HEK293 (cell line): ENCODE measurements at regions not wholly inside any gene's neighbourhood (a gene's known extent, or its start where the extent isn't known, plus 50 kb on each side); places are given as distances from the start of the nearest gene placed in this dataset.

Experiments used
- CTCF ChIA-PET: fragments of 350-600 bp; formaldehyde crosslinking; extraction: SDS; loops from one replicate; lab custom pipeline; 2021; ENCODE audit warnings: antibody characterized with exemption; lab: Yijun Ruan, JAX
- POLR2A ChIA-PET: fragments of 300-600 bp; formaldehyde crosslinking; extraction: SDS; loops from one replicate; lab custom pipeline; 2020; ENCODE audit warnings: antibody characterized with exemption, inconsistent platforms; lab: Yijun Ruan, JAX
- H3K27ac ChIP-seq: fragments of 200-500 bp; sonication (Bioruptor generic); 2 replicates; pipeline ENCODE4 v1.5.1; 2014; ENCODE audit warnings: low read depth, low read length, control low read depth, inconsistent platforms; ENCODE audit errors: extremely low read depth
- H3K36me3 ChIP-seq, 2 experiments: fragments of 200-500 bp in 1 of 2; sonication (Bioruptor generic) in 1 of 2; 1 replicate in 1 of 2; 2 replicates in 1 of 2; pipeline ENCODE4 v1.5.1; 2014 to 2017; ENCODE audit warnings: inconsistent platforms in 2 of 2, low read length in 2 of 2; ENCODE audit not compliant: control insufficient read depth in 2 of 2, insufficient read depth in 1 of 2
- H3K4me1 ChIP-seq: fragments of 200-500 bp; sonication (Bioruptor generic); 2 replicates; pipeline ENCODE4 v1.5.1; 2014; ENCODE audit warnings: mild to moderate bottlenecking, low read length, inconsistent platforms; ENCODE audit not compliant: control insufficient read depth, insufficient read depth
- H3K4me3 ChIP-seq: 2 replicates; pipeline ENCODE4 v1.5.1; 2011; ENCODE audit warnings: low read depth, mild to moderate bottlenecking, control low read depth, low read length, moderate library complexity
- H3K9me3 ChIP-seq: fragments of 200-500 bp; sonication (Bioruptor generic); 2 replicates; pipeline ENCODE4 v1.5.1; 2014; ENCODE audit warnings: low read depth, low read length, inconsistent platforms; ENCODE audit not compliant: control insufficient read depth, insufficient read depth
- BCL11A ChIP-seq: fragments of 450-650 bp; formaldehyde crosslinking; IDR thresholded peaks from 2 replicates; pipeline ENCODE4 v1.5.1; 2016; ENCODE audit warnings: low read depth, missing biosample characterization, missing genetic modification characterization
- EGR2 ChIP-seq: fragments of 450-650 bp; formaldehyde crosslinking; IDR thresholded peaks from 2 replicates; pipeline ENCODE4 v1.5.1; 2016; ENCODE audit warnings: low read depth, missing biosample characterization, missing genetic modification characterization
- FEZF1 ChIP-seq: fragments of 450-650 bp; formaldehyde crosslinking; IDR thresholded peaks from 2 replicates; pipeline ENCODE4 v1.5.1; 2016; ENCODE audit warnings: missing biosample characterization, missing genetic modification characterization
- GLI4 ChIP-seq: fragments of 450-650 bp; formaldehyde crosslinking; IDR thresholded peaks from 2 replicates; pipeline ENCODE4 v1.5.1; 2016; ENCODE audit warnings: missing biosample characterization, missing genetic modification characterization
- GLIS2 ChIP-seq: fragments of 450-650 bp; formaldehyde crosslinking; IDR thresholded peaks from 2 replicates; pipeline ENCODE4 v1.5.1; 2016; ENCODE audit warnings: missing biosample characterization, missing genetic modification characterization
- HOXC10 ChIP-seq: sonication (generic); formaldehyde crosslinking; IDR thresholded peaks from 2 replicates; pipeline ENCODE4 v1.8.1; 2023; ENCODE audit warnings: mild to moderate bottlenecking, missing genetic modification reagents
- IKZF3 ChIP-seq: fragments of 450-650 bp; IDR thresholded peaks from 2 replicates; pipeline ENCODE4 v1.5.0; 2018; ENCODE audit warnings: missing biosample characterization, mild to moderate bottlenecking, missing genetic modification characterization, moderate library complexity
- KLF16 ChIP-seq: fragments of 450-650 bp; formaldehyde crosslinking; IDR thresholded peaks from 2 replicates; pipeline ENCODE4 v1.5.1; 2017; ENCODE audit warnings: missing biosample characterization, missing genetic modification characterization
- MZF1 ChIP-seq: fragments of 450-650 bp; formaldehyde crosslinking; IDR thresholded peaks from 2 replicates; pipeline ENCODE4 v1.5.1; 2017; ENCODE audit warnings: missing biosample characterization, missing genetic modification characterization, borderline replicate concordance
- SCRT2 ChIP-seq: fragments of 450-650 bp; formaldehyde crosslinking; IDR thresholded peaks from 2 replicates; pipeline ENCODE4 v1.5.1; 2016; ENCODE audit warnings: missing biosample characterization, missing genetic modification characterization
- SP7 ChIP-seq: fragments of 450-650 bp; formaldehyde crosslinking; IDR thresholded peaks from 2 replicates; pipeline ENCODE4 v1.5.1; 2016; ENCODE audit warnings: missing biosample characterization, missing genetic modification characterization
- TCF7L2 ChIP-seq: IDR thresholded peaks from 2 replicates; pipeline ENCODE4 v1.6.1; 2011; ENCODE audit warnings: low read depth, mild to moderate bottlenecking, inconsistent platforms, low read length, moderate library complexity, borderline replicate concordance
- ZIC2 ChIP-seq: fragments of 450-650 bp; formaldehyde crosslinking; IDR thresholded peaks from 2 replicates; pipeline ENCODE4 v1.5.1; 2016; ENCODE audit warnings: missing biosample characterization, missing genetic modification characterization
- ZNF138 ChIP-seq: fragments of 450-650 bp; formaldehyde crosslinking; IDR thresholded peaks from 2 replicates; pipeline ENCODE4 v1.5.1; 2016; ENCODE audit warnings: missing biosample characterization, missing genetic modification characterization, borderline replicate concordance
- ZNF16 ChIP-seq: fragments of 450-650 bp; formaldehyde crosslinking; IDR thresholded peaks from 2 replicates; pipeline ENCODE4 v1.5.1; 2016; ENCODE audit warnings: low read depth, missing biosample characterization, missing genetic modification characterization
- ZNF19 ChIP-seq: fragments of 450-650 bp; formaldehyde crosslinking; IDR thresholded peaks from 2 replicates; pipeline ENCODE4; 2016; ENCODE audit warnings: missing biosample characterization, missing genetic modification characterization, low read depth
- ZNF211 ChIP-seq: fragments of 450-650 bp; formaldehyde crosslinking; IDR thresholded peaks from 2 replicates; pipeline ENCODE4 v1.5.1; 2016; ENCODE audit warnings: low read depth, missing biosample characterization, missing genetic modification characterization
- ZNF292 ChIP-seq: fragments of 450-650 bp; formaldehyde crosslinking; IDR thresholded peaks from 2 replicates; pipeline ENCODE4 v1.5.1; 2016; ENCODE audit warnings: low read depth, missing biosample characterization, missing genetic modification characterization, borderline replicate concordance
- ZNF366 ChIP-seq: fragments of 450-650 bp; formaldehyde crosslinking; conservative IDR thresholded peaks from 2 replicates; pipeline ENCODE4 v1.5.1; 2016; ENCODE audit warnings: missing biosample characterization, missing genetic modification characterization
- ZNF404 ChIP-seq: fragments of 450-650 bp; formaldehyde crosslinking; IDR thresholded peaks from 2 replicates; pipeline ENCODE4 v1.5.1; 2017; ENCODE audit warnings: missing biosample characterization, missing genetic modification characterization
- ZNF658 ChIP-seq: fragments of 450-650 bp; formaldehyde crosslinking; IDR thresholded peaks from 2 replicates; pipeline ENCODE4; 2016; ENCODE audit warnings: missing biosample characterization, missing genetic modification characterization
- ZNF670 ChIP-seq: fragments of 450-650 bp; formaldehyde crosslinking; IDR thresholded peaks from 2 replicates; pipeline ENCODE4 v1.5.1; 2016; ENCODE audit warnings: missing biosample characterization, missing genetic modification characterization, low read depth
- ZNF76 ChIP-seq: fragments of 450-650 bp; formaldehyde crosslinking; IDR thresholded peaks from 2 replicates; pipeline ENCODE4; 2016; ENCODE audit warnings: low read depth, missing biosample characterization, missing genetic modification characterization, borderline replicate concordance
- TF ChIP-seq, protein P1 (sequence below): fragments of 450-650 bp; formaldehyde crosslinking; IDR thresholded peaks from 2 replicates; pipeline ENCODE4 v1.5.1; 2016; ENCODE audit warnings: missing biosample characterization, missing genetic modification characterization, low read depth
- TF ChIP-seq, protein P2 (sequence below): fragments of 450-650 bp; formaldehyde crosslinking; IDR thresholded peaks from 2 replicates; pipeline ENCODE4 v1.5.1; 2016; ENCODE audit warnings: missing biosample characterization, missing genetic modification characterization
- TF ChIP-seq, protein P3 (sequence below): IDR thresholded peaks from 2 replicates; pipeline ENCODE4 v1.6.1; 2011; ENCODE audit warnings: mild to moderate bottlenecking, low read depth, low read length, borderline replicate concordance

DNA sequence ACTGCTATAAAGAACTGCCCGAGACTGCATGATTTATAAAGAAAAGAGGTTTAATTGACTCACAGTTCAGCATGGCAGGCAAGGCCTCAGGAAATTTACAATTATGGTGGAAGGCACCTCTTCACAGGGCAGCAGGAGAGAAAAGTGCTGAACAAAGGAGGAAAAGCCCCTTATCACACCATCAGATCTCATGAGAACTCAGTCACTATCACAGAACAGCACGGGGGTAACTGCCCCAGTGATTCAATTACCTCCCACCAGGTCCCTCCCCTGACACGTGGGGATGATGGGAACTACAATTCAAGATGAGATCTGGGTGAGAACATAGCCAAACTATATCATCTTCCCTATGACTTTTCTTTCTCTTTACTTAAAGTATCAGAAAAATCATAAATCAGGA is 104.0 kb upstream of the SYN3 start:
- POLR2A ChIA-PET: no interaction called here
- Histone ChIP-seq H3K9me3 (no peaks in the 10 kb centered on the region), H3K4me3 (no peak overlapping the region), H3K4me1 (peaks cover 7% of the 10 kb centered on the region), H3K27ac (no peak overlapping the region), H3K36me3 (no peaks in the 10 kb centered on the region)
- TF ChIP-seq BCL11A (tag by site-specific recombination) (no peak), ZNF292 (tag by site-specific recombination) (no peak), ZNF366 (tag by site-specific recombination) (no peak), SP7 (tag by site-specific recombination) (no peak), KLF16 (tag by site-specific recombination) (no peak), TCF7L2 (no peak), EGR2 (no peak), MZF1 (tag by site-specific recombination) (no peak), ZNF658 (no peak), ZNF670 (no peak), GLI4 (tag by site-specific recombination) (no peak), ZNF16 (tag by site-specific recombination) (no peak), FEZF1 (tag by site-specific recombination) (no peak), ZIC2 (tag by site-specific recombination) (no peak), GLIS2 (no peak), ZNF138 (tag by site-specific recombination) (no peak)
- TF ChIP-seq, protein P1, sequence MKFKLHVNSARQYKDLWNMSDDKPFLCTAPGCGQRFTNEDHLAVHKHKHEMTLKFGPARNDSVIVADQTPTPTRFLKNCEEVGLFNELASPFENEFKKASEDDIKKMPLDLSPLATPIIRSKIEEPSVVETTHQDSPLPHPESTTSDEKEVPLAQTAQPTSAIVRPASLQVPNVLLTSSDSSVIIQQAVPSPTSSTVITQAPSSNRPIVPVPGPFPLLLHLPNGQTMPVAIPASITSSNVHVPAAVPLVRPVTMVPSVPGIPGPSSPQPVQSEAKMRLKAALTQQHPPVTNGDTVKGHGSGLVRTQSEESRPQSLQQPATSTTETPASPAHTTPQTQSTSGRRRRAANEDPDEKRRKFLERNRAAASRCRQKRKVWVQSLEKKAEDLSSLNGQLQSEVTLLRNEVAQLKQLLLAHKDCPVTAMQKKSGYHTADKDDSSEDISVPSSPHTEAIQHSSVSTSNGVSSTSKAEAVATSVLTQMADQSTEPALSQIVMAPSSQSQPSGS (tag by site-specific recombination): no peak
- TF ChIP-seq, protein P2, sequence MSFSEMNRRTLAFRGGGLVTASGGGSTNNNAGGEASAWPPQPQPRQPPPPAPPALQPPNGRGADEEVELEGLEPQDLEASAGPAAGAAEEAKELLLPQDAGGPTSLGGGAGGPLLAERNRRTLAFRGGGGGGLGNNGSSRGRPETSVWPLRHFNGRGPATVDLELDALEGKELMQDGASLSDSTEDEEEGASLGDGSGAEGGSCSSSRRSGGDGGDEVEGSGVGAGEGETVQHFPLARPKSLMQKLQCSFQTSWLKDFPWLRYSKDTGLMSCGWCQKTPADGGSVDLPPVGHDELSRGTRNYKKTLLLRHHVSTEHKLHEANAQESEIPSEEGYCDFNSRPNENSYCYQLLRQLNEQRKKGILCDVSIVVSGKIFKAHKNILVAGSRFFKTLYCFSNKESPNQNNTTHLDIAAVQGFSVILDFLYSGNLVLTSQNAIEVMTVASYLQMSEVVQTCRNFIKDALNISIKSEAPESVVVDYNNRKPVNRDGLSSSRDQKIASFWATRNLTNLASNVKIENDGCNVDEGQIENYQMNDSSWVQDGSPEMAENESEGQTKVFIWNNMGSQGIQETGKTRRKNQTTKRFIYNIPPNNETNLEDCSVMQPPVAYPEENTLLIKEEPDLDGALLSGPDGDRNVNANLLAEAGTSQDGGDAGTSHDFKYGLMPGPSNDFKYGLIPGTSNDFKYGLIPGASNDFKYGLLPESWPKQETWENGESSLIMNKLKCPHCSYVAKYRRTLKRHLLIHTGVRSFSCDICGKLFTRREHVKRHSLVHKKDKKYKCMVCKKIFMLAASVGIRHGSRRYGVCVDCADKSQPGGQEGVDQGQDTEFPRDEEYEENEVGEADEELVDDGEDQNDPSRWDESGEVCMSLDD: no peak
- TF ChIP-seq, protein P3, sequence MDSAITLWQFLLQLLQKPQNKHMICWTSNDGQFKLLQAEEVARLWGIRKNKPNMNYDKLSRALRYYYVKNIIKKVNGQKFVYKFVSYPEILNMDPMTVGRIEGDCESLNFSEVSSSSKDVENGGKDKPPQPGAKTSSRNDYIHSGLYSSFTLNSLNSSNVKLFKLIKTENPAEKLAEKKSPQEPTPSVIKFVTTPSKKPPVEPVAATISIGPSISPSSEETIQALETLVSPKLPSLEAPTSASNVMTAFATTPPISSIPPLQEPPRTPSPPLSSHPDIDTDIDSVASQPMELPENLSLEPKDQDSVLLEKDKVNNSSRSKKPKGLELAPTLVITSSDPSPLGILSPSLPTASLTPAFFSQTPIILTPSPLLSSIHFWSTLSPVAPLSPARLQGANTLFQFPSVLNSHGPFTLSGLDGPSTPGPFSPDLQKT: no peak
- CTCF ChIA-PET: interaction anchor here (1.6 kb wide), 1 partner anchor 41 kb away, joined by 5 read pairs; no protein-coding TSS in a partner anchor

DNA sequence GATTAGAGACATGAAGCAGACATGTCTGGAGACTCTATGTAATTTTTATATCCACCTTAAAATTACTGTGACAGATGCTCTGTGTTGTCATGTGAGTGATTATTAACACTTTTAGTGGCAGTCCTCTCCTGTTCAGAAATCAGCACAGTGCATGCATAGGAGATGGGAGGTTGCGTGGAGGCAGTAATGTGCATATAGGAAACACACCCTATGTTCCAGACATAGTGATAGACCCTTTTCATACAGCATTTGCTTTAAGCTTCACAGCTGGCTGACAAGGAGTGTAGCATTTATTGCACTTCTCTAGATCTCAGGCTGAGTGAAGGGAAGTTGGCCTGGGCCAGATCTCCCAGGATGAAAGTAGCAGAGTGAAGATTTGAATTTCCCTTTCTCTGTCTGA is 102.3 kb upstream of the SYN3 start:
- H3K4me3 ChIP-seq: no peak overlapping the region
- ChIA-PET CTCF (interaction anchor here (0.5 to 0.7 kb wide), 3 partner anchors 42 to 779 kb away, joined by 3 to 5 read pairs (median 4); no protein-coding TSS in a partner anchor), POLR2A (no interaction called here)
- H3K36me3 ChIP-seq: no peaks in the 10 kb centered on the region
- no peak overlapping the region for H3K27ac ChIP-seq
- H3K4me1 ChIP-seq: peaks cover 7% of the 10 kb centered on the region
- no peak for TF ChIP-seq IKZF3 (tag by site-specific recombination)
- TF ChIP-seq HOXC10 (CRISPR knock-in tag): no peak
- no peak for TF ChIP-seq ZNF76 (tag by site-specific recombination)
- TF ChIP-seq ZNF211 (tag by site-specific recombination): no peak
- no peak for TF ChIP-seq ZNF19 (tag by site-specific recombination)
- TF ChIP-seq SCRT2 (tag by site-specific recombination): no peak
- no peak for TF ChIP-seq ZNF404 (tag by site-specific recombination)
- H3K9me3 ChIP-seq: no peaks in the 10 kb centered on the region
